ENCODE measurements at regions not wholly inside any gene's neighbourhood (a gene's known extent, or its start where the extent isn't known, plus 50 kb on each side); places are given as distances from the start of the nearest gene placed in this dataset.

DNA sequence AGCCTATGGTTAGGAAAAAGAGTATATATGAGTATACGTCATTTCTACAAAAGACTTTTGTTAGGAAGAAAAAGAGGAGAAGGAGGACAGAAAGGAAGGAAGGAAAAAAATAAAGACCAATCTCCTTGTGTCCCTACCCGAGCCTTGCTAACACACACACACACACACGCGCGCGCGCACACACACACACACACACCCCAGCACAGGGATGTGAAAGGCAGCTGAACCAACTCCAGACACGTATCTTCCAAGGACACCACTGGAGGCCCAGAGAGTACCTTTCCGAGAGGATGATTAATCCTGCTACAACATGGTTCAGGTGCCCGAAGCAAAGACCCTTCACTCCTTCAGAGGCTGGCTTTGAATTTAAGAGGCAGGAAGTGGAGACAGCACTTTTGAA, 56.9 kb upstream of the GALNT10 start:
- ATAC-seq (replicated peaks): no peak
- H3K36me3 Mint-ChIP-seq (ENCODE audit: low read depth): no peaks in the 10 kb centered on the region
- H3K27me3 Mint-ChIP-seq: no peaks in the 10 kb centered on the region
- no peak overlapping the region for H3K4me3 Mint-ChIP-seq
- H3K9me3 Mint-ChIP-seq: no peaks in the 10 kb centered on the region
- H3K4me1 Mint-ChIP-seq: no peaks in the 10 kb centered on the region
- H3K27ac Mint-ChIP-seq: no peak overlapping the region

DNA sequence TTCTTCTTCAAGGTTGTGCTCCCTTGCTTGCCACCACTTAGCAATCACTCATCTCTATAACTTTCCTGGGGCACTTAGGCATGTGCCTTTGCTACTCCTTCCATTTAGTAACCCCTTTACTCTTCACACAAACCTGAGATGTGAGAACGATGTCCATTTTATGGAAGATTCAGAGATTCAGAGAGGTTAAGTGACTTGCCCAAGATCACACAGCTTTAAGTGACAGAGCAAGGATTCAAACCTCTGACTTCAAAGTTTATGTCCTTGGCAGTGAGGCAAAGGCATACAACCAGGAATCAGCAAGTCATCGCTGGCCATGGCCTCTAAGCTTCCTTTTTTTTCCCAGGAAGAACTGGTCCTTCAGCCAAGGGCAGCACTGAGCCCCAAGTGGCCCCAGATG, 56.0 kb upstream of the GALNT10 start:
- Mint-ChIP-seq H3K9me3 (no peaks in the 10 kb centered on the region), H3K4me3 (no peak overlapping the region), H3K27ac (no peak overlapping the region), H3K4me1 (no peaks in the 10 kb centered on the region), H3K27me3 (no peaks in the 10 kb centered on the region), H3K36me3 (ENCODE audit: low read depth) (no peaks in the 10 kb centered on the region)
- ATAC-seq (replicated peaks): no peak

DNA sequence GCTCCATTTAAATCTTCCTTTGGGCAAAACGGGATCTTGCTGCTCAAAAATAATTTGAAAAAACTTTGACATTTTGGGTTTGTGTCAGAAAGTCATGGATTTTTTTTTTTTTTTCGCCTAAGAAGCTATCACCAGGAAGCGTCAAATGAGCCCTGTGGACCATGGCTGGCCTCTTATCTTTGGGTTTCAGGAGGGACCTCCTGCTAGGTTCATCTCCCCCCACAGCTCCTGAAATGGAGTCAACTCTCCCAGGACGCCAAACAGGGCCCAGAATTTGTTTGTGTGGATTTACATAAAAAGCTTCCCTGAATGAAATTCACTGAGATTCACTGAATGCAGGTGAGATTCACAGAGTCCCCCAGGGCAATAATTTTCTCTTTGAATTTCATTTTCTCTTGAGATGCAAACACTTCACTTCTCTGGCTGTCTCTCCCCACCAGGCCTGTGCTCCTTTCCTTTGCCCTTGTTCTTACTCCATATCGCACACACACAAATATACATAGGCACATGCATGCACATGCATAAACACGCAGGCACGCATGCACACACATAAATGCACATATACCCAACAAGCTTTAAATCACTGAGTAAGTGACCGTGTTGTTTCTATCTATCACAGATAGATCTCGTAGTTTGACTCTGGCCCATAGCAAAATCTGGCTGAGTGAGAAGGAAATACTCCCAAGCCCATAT, 55.3 kb upstream of the GALNT10 start:
- Mint-ChIP-seq H3K36me3 (ENCODE audit: low read depth) (no peaks in the 10 kb centered on the region), H3K4me3 (no peak overlapping the region), H3K9me3 (no peaks in the 10 kb centered on the region), H3K4me1 (no peaks in the 10 kb centered on the region), H3K27me3 (no peaks in the 10 kb centered on the region), H3K27ac (no peak overlapping the region)
- ATAC-seq (replicated peaks): no peak

DNA sequence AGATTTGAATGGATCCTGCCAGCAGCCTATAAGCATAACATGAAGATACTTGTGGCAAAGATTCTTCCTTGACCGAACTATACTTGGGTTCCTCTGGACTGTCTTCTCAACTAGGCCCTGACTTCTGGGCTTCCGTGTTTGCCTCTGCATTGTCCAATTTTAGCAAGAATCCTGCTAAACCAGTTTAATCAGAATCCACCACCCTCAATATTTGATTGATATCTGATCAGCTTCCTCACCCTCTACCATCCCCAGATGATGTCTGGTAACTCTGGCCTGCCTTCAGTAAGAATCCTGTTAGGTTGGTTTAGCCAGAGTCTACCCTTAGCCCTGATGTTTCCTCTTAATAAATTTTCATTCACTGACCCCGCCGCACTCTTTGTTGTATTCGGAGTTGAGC, 54.4 kb upstream of the GALNT10 start:
- ATAC-seq (replicated peaks): no peak
- Mint-ChIP-seq H3K36me3 (ENCODE audit: low read depth) (no peaks in the 10 kb centered on the region), H3K27ac (no peak overlapping the region), H3K9me3 (no peaks in the 10 kb centered on the region), H3K27me3 (no peaks in the 10 kb centered on the region), H3K4me1 (no peaks in the 10 kb centered on the region), H3K4me3 (no peak overlapping the region)

DNA sequence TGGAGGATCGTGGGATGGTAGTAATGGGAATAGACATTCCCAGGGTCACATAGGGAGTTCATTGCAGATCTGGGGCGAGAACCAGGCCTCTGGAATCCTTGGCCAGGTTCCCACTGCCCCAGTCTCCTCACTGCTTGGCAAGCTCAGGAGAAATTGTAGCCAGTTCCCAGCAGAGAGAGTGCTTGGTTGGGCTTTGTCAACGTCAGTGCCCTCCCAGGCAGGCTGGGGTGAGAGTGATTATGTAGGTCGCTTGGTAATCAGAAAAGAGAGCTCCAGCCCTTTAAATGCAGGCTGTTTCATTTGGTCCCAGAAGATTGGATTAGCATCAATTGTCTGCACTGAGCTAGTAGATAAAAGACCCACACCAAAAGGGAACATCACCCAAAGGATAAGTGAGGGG, 51.8 kb upstream of the GALNT10 start:
- H3K36me3 Mint-ChIP-seq (ENCODE audit: low read depth): no peaks in the 10 kb centered on the region
- H3K9me3 Mint-ChIP-seq: no peaks in the 10 kb centered on the region
- H3K4me3 Mint-ChIP-seq: no peak overlapping the region
- H3K27ac Mint-ChIP-seq: no peak overlapping the region
- H3K4me1 Mint-ChIP-seq: no peaks in the 10 kb centered on the region
- no peak for ATAC-seq (replicated peaks)
- H3K27me3 Mint-ChIP-seq: peaks cover 4% of the 10 kb centered on the region

DNA sequence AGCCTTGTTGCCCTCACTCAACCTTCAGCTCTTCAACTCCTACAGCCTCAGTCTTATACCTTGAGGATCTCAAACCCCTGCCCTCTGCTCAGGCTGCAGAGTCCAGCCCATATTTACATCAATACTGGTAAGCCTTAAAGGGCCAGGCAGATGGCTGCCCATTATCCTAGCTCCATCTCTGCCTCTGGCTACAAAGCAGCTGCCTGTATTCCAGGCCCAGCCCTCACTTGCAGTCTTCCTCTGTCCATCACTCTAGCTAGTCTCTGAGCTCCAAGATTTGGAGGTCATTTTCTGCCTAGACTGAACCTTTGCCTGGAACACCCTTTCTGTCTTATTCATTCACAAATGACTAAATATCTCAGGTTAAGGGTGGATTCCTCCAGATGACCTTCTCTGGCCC, 50.2 kb upstream of the GALNT10 start:
- no peak for ATAC-seq (replicated peaks)
- H3K27me3 Mint-ChIP-seq: peaks cover 9% of the 10 kb centered on the region
- H3K9me3 Mint-ChIP-seq: no peaks in the 10 kb centered on the region
- H3K4me1 Mint-ChIP-seq: no peaks in the 10 kb centered on the region
- no peak overlapping the region for H3K27ac Mint-ChIP-seq
- H3K36me3 Mint-ChIP-seq (ENCODE audit: low read depth): no peaks in the 10 kb centered on the region
- no peak overlapping the region for H3K4me3 Mint-ChIP-seq
